OCI-LY1 (cell line): ENCODE measurements at regions not wholly inside any gene's neighbourhood (a gene's known extent, or its start where the extent isn't known, plus 50 kb on each side); places are given as distances from the start of the nearest gene placed in this dataset.

Experiments used
- H2AFZ ChIP-seq: fragments of 200-600 bp; sonication (generic), shearing (Covaris generic); 2 replicates; pipeline ENCODE4 v1.6.0; 2014; ENCODE audit warnings: antibody characterized with exemption, mild to moderate bottlenecking, low read length
- H3F3A ChIP-seq: fragments of 200-600 bp; sonication (generic), shearing (Covaris generic); 2 replicates; pipeline ENCODE4 v1.6.0; 2014; ENCODE audit warnings: mild to moderate bottlenecking, antibody characterized with exemption, low read length, moderate library complexity; ENCODE audit not compliant: insufficient read depth
- H3K27ac ChIP-seq: fragments of 200-600 bp; sonication (generic); 2 replicates; pipeline ENCODE4 v1.5.1; 2014; ENCODE audit warnings: low read length, mixed run types, mild to moderate bottlenecking, low read depth; ENCODE audit not compliant: poor library complexity, severe bottlenecking
- H3K27me3 ChIP-seq: fragments of 200-600 bp; sonication (generic); 2 replicates; pipeline ENCODE4 v1.6.0; 2014; ENCODE audit warnings: antibody characterized with exemption, mild to moderate bottlenecking, low read length, moderate library complexity; ENCODE audit not compliant: insufficient read depth
- H3K36me3 ChIP-seq: fragments of 200-600 bp; sonication (generic); 2 replicates; pipeline ENCODE4 v1.6.1; 2014; ENCODE audit warnings: mild to moderate bottlenecking, antibody characterized with exemption, low read length, moderate library complexity, mixed read lengths; ENCODE audit not compliant: insufficient read depth
- H3K4me1 ChIP-seq: fragments of 200-600 bp; sonication (generic); 2 replicates; pipeline ENCODE4 v1.5.1; 2014; ENCODE audit warnings: mild to moderate bottlenecking, low read length, moderate library complexity; ENCODE audit not compliant: insufficient read depth, severe bottlenecking
- H3K4me2 ChIP-seq: fragments of 200-600 bp; sonication (generic), shearing (Covaris generic); 2 replicates; pipeline ENCODE4 v1.6.1; 2014; ENCODE audit warnings: low read length
- H3K4me3 ChIP-seq: fragments of 200-600 bp; sonication (generic); 2 replicates; pipeline ENCODE4 v1.5.1; 2014; ENCODE audit warnings: low read length, low read depth, mild to moderate bottlenecking, mixed read lengths; ENCODE audit not compliant: poor library complexity, severe bottlenecking
- H3K79me2 ChIP-seq: fragments of 200-600 bp; shearing (Covaris generic); 2 replicates; pipeline ENCODE4 v1.6.1; 2016; ENCODE audit warnings: mixed run types, low read length, mixed read lengths; ENCODE audit not compliant: insufficient read depth
- H3K9ac ChIP-seq: fragments of 200-600 bp; sonication (generic), shearing (Covaris generic); 2 replicates; pipeline ENCODE4 v1.6.1; 2014; ENCODE audit warnings: mild to moderate bottlenecking, low read length, mixed read lengths
- H3K9me2 ChIP-seq: fragments of 200-600 bp; sonication (generic), shearing (Covaris generic); 2 replicates; pipeline ENCODE4 v1.6.1; 2014; ENCODE audit warnings: low read depth, mild to moderate bottlenecking, low read length, mixed read lengths
- H3K9me3 ChIP-seq: fragments of 200-600 bp; shearing (Covaris generic); 2 replicates; pipeline ENCODE4 v1.6.1; 2014; ENCODE audit warnings: low read length, mixed read lengths
- H4K20me1 ChIP-seq: fragments of 200-600 bp; sonication (generic), shearing (Covaris generic); 2 replicates; pipeline ENCODE4 v1.6.0; 2016; ENCODE audit warnings: mild to moderate bottlenecking, low read length; ENCODE audit not compliant: insufficient read depth
- CTCF ChIP-seq: fragments of 200-600 bp; sonication (generic), shearing (Covaris generic); IDR thresholded peaks from 2 replicates; pipeline ENCODE4 v1.5.1; 2017; ENCODE audit warnings: mild to moderate bottlenecking, antibody characterized with exemption, low read length, moderate library complexity, mixed read lengths
- EZH2 ChIP-seq: fragments of 200-600 bp; sonication (generic), shearing (Covaris generic); IDR thresholded peaks from 2 replicates; pipeline ENCODE4 v1.8.0; 2017; ENCODE audit warnings: borderline replicate concordance, mixed run types, mild to moderate bottlenecking, antibody characterized with exemption, low read length, moderate library complexity, mixed read lengths

GRCh38 chr22:34036931-34037330 lies 116.7 kb upstream of the LARGE1 start:
- Histone ChIP-seq H3K4me2 (no peak overlapping the region), H3K4me1 (no peaks in the 10 kb centered on the region), H2AFZ (no peak overlapping the region), H4K20me1 (no peaks in the 10 kb centered on the region), H3K27ac (no peak overlapping the region), H3F3A (no peaks in the 10 kb centered on the region), H3K9ac (no peak overlapping the region), H3K27me3 (no peaks in the 10 kb centered on the region), H3K4me3 (no peak overlapping the region), H3K36me3 (no peaks in the 10 kb centered on the region), H3K79me2 (no peaks in the 10 kb centered on the region), H3K9me2 (no peaks in the 10 kb centered on the region), H3K9me3 (no peaks in the 10 kb centered on the region)
- TF ChIP-seq EZH2 (no peak), CTCF (no peak)

GRCh38 chr22:34038801-34039555 lies 118.7 kb upstream of the LARGE1 start:
- no peaks in the 10 kb centered on the region for H3K4me1 ChIP-seq
- H3K4me2 ChIP-seq: no peak overlapping the region
- no peaks in the 10 kb centered on the region for H3F3A ChIP-seq
- no peaks in the 10 kb centered on the region for H3K9me2 ChIP-seq
- no peak overlapping the region for H3K9ac ChIP-seq
- no peaks in the 10 kb centered on the region for H3K9me3 ChIP-seq
- no peak overlapping the region for H3K4me3 ChIP-seq
- no peaks in the 10 kb centered on the region for H3K36me3 ChIP-seq
- TF ChIP-seq CTCF: no peak
- no peak for TF ChIP-seq EZH2
- H3K27me3 ChIP-seq: no peaks in the 10 kb centered on the region
- no peak overlapping the region for H3K27ac ChIP-seq
- no peaks in the 10 kb centered on the region for H4K20me1 ChIP-seq
- H3K79me2 ChIP-seq: no peaks in the 10 kb centered on the region
- no peak overlapping the region for H2AFZ ChIP-seq

GRCh38 chr22:34045311-34045710 lies 125.0 kb upstream of the LARGE1 start:
- no peaks in the 10 kb centered on the region for H3K9me2 ChIP-seq
- no peaks in the 10 kb centered on the region for H3F3A ChIP-seq
- no peaks in the 10 kb centered on the region for H4K20me1 ChIP-seq
- H3K36me3 ChIP-seq: no peaks in the 10 kb centered on the region
- H2AFZ ChIP-seq: no peak overlapping the region
- no peak overlapping the region for H3K9ac ChIP-seq
- H3K27ac ChIP-seq: no peak overlapping the region
- no peaks in the 10 kb centered on the region for H3K27me3 ChIP-seq
- no peaks in the 10 kb centered on the region for H3K9me3 ChIP-seq
- TF ChIP-seq CTCF (no peak), EZH2 (no peak)
- no peaks in the 10 kb centered on the region for H3K79me2 ChIP-seq
- H3K4me1 ChIP-seq: no peaks in the 10 kb centered on the region
- no peak overlapping the region for H3K4me2 ChIP-seq
- no peak overlapping the region for H3K4me3 ChIP-seq
